GM21528 (cell line): ENCODE measurements at regions not wholly inside any gene's neighbourhood (a gene's known extent, or its start where the extent isn't known, plus 50 kb on each side); places are given as distances from the start of the nearest gene placed in this dataset.
"Not testable (repeated sequence)": the region's sequence is repeated elsewhere in the genome, so short reads cannot be mapped to it uniquely, and the experiment has no call there.

Experiments
- ATAC-seq: cut with Tn5 transposase; IDR thresholded peaks from one replicate; pipeline ENCODE4 v1.9.1; 2021; ENCODE audit warnings: mild to moderate bottlenecking, moderate library complexity; ENCODE audit not compliant: unreplicated experiment, low FRiP score

GRCh38 chr12:47317175-47317915, 237.6 kb upstream of the AMIGO2 start:
- peak; percentile 45 for ATAC-seq

GRCh38 chr12:47316609-47317049, 236.9 kb upstream of the AMIGO2 start:
- no peak for ATAC-seq

GRCh38 chr12:47314996-47315395, 235.2 kb upstream of the AMIGO2 start:
- no peak for ATAC-seq

GRCh38 chr12:47312808-47313426, 233.2 kb upstream of the AMIGO2 start:
- ATAC-seq: peak; percentile 91

- no peak for ATAC-seq
These were observed 232.4 kb upstream of the AMIGO2 start for GRCh38 chr12:47312147-47312546.

- no peak for ATAC-seq
These were observed 231.8 kb upstream of the AMIGO2 start for GRCh38 chr12:47311568-47311967.

GRCh38 chr12:47311010-47311409, 231.3 kb upstream of the AMIGO2 start:
- no peak for ATAC-seq

GRCh38 chr12:47308672-47309071, 228.9 kb upstream of the AMIGO2 start:
- ATAC-seq: no peak

- no peak for ATAC-seq
These were observed 228.1 kb upstream of the AMIGO2 start for GRCh38 chr12:47307680-47308399.

- ATAC-seq: not testable (repeated sequence)
These were observed 227.3 kb upstream of the AMIGO2 start for GRCh38 chr12:47306773-47307679.

GRCh38 chr12:47306130-47306529, 226.4 kb upstream of the AMIGO2 start:
- no peak for ATAC-seq

- no peak for ATAC-seq
These were observed 225.7 kb upstream of the AMIGO2 start for GRCh38 chr12:47305464-47305863.

GRCh38 chr12:47303995-47304560, 224.3 kb upstream of the AMIGO2 start:
- no peak for ATAC-seq

- no peak for ATAC-seq
These were observed 223.4 kb upstream of the AMIGO2 start for GRCh38 chr12:47303207-47303606.

GRCh38 chr12:47302111-47302671, 222.4 kb upstream of the AMIGO2 start:
- peak; percentile 76 for ATAC-seq

GRCh38 chr12:47299586-47299985, 219.8 kb upstream of the AMIGO2 start:
- no peak for ATAC-seq

GRCh38 chr12:47297993-47298392, 218.2 kb upstream of the AMIGO2 start:
- no peak for ATAC-seq

- no peak for ATAC-seq
These were observed 217.1 kb upstream of the AMIGO2 start for GRCh38 chr12:47296828-47297227.

- ATAC-seq: no peak
These were observed 213.6 kb upstream of the AMIGO2 start for GRCh38 chr12:47293406-47293805.

GRCh38 chr12:47286676-47287075, 206.9 kb upstream of the AMIGO2 start:
- ATAC-seq: no peak
